GM19372 (cell line): ENCODE measurements at regions not wholly inside any gene's neighbourhood (a gene's known extent, or its start where the extent isn't known, plus 50 kb on each side); places are given as distances from the start of the nearest gene placed in this dataset.

ENCODE experiments used
- ATAC-seq: cut with Tn5 transposase; IDR thresholded peaks from one replicate; pipeline ENCODE4 v1.9.1; 2021; ENCODE audit warnings: mild to moderate bottlenecking, low read depth, moderate library complexity; ENCODE audit not compliant: unreplicated experiment

DNA sequence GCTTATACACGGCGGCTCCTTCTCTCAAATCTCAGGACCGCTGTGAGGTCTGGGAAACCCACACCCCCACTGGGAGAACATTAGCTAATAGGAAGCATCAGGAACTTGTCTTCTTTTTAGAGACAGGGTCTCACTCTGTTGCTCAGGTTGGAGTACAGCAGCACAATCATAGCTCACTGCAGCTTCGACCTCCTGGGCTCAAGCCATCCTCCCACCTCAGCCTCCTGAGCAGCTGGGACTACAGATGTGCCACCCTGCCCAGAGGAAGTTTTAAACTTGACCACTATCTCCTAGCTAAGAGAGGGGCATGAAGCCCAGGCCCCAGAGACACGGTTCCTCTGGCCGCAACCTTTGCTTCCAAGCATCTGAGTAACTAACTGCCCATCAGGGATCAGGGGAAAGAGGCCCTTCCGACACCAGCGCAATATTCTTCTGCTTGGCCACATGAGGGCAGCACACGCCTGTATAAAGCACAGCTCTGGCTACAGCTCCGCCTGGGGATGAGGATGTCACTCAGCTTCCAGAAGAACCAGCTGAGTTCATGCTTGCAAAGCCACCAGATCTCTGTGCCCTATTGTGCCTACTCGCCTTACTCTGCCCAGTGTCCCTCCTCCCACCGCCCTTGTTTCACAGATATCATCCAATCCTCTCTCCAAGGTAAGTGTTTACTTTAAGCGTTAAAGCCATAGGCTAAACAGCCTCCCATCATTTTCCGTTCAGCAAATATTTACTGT is 57.6 kb upstream of the SLC6A11 start:
- peak; percentile 53 for ATAC-seq

DNA sequence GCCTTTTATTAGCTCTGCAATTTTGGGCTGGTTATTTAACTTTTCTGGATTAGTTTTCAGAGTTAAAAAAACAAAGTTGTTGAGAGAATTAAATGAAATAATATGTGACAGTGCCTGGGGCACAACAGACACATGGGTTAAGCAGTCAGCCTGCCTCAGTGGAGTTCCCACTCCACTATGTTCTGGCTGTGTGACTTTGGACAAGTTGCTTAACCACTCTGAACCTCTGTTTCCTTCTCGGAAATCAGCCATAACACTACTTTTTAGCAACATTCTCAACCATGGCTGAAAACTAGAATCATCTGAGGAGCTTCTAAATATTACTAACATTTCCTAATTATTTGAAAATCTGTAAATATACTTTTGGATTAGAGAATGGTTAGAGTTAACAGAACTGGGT is 56.5 kb upstream of the SLC6A11 start:
- ATAC-seq, result no peak

DNA sequence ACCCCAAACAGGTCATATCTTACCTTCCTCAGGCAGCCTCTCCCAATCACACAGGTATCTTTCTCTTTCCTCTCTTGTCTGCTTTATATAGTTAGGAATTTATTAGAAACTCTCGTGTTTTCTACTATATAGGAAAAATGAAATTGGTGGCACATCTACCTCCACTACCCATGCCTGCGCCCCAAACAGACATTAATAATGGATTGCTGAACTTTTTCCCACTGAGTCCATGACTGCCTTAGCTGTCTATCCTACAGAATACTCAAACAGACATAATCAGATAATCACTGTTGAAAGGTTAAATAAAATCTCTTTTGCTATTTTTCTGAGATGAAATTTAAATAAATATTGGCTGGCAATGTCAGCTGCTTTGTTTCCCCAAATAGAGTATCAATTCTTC is 55.8 kb upstream of the SLC6A11 start:
- no peak for ATAC-seq

DNA sequence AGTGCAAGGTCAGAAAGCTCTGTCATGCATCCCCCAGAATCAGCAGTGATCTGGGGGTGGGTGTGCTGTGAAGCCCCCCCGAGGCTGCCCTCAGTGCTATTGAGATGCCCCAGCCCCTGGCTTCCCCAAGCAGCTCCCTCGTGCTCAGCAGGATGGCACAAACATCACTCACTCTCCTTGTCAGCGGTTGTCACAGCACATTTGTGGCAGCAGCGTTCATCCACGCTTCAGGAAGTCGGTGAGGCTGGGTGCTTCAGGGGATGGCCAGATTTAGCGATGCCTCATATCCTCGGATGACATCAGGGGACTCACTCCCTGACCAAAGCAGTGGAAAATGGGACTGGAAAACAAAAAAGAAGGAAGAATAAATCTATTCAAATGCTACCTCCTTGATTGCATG is 54.4 kb upstream of the SLC6A11 start:
- ATAC-seq, result no peak

DNA sequence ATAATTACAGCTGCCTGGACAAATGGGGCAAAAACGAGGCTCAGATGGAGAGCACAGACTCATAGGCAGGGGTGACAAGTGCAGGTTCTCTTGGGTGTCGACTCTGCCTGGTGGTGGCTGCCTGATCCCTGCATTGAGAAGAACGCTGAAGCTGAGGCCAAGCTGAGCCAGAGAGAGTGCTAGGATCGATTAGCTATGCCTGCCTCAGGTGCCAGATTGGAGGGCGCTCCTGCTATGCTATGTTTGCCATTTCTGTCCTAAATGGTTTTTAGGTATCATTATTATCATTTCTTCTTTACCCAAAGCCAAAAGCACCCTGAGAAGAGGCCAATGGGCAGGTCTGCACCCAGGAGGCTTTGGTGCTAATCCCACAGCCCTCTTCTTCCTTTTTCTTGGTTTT is 53.9 kb upstream of the SLC6A11 start:
- ATAC-seq, result no peak

DNA sequence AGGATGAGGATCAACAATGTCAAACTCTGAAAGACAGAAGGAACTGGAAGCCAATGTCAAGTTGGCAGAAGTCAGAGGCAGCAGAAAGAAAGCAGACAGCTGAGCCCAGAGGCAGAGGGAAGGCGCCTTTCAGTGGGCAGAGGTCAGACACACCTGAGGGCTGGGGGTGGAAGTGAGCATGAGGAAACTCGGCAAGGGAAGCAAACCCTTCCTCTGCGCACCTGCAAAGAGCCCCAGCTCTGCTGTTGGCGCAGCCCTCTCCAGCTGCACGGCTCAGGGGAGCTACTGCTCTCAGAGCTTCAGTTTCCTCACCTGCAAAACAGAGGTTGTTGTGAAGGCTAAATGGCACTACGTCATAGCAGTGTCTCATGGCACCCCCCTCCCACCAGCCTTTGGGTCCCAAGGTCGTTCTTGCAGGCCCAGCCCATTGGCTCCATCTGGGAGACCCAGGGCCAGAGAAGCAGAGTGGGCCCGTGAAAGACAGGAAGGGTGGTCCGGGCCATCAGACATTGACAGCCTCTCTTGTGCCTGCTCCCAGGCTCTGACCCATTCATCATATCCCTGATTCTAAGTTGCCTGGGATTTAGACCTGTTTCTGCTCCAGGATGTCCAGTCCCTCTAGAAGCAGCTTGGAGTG is 53.3 kb upstream of the SLC6A11 start:
- ATAC-seq, result no peak

DNA sequence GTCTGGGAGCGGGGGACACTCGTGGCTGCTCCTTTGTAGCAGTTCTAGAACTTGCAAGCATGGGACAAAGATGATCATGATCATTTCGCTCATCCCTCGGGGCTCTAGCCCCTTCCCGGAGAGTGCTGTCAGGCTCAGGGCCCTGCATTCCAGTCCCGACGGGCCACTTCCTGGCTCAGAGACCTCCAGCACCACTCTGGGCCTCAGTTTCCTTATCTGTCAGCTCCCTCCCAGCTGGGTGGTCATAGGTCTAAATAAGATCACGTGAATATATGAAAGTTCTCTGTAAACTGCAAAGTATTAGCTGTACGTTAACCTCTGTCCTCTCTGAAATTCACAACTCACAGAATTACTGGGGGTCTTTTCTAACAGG is 52.8 kb upstream of the SLC6A11 start:
- no peak for ATAC-seq

DNA sequence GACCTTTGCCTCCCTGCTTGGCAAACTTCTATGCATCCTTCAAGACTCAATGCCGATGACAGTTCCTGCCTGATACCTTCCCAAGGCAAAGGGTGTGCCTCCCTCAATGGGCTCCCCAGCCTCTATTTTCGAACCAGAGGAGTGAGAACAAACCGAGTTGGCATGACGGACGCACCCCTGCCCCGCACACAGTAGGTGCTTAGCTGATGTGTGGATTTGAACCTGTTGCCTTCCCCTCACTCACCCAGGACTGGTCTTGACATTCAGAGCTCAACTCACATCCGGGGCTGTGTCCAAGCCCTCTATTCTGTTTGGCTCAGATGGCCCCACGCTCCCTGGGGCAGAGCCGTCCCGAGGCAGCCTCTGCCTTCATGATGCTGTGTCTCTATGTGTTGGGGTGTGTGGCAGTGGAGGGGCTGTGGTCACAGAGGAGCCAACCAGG is 52.2 kb upstream of the SLC6A11 start:
- ATAC-seq, result no peak

DNA sequence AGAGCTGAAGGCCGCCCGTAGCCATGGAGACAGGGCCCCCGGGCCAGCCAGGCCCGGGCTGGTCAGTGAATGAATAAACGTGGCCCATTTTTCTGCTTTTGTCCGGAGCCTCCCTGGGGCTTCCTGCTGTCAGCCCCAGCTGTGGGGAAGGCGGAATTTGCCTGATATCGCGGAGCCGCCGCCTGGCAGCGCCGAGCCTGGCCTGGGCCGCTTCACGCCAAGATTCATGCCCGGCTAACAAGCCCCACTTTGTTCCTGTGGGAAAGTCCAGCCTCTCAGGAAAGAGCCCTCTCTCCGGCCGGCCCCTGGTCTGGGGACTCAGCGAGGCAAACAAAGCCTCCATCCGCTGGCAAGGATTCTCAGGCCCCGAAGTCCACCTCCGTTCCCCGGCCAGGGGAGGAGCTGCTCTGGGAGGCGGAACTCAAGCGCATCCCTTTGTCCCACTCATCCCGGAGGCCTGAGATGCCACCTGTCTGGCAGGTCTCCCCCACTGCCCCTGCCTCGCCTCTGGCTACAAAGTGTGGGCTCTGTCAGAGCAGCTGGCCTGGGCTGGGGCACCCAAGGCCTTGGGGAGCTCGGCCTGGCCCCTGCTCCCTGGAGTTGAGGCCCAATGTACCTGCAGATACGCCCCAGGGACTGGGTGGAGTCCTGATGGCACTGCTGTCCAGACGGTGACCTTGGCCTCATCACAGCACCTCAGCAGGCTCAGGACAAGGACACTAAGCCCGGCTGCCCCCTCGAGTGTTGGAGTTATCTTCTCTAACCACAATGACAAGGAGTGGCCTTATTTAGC is 51.6 kb upstream of the SLC6A11 start:
- ATAC-seq, result no peak

DNA sequence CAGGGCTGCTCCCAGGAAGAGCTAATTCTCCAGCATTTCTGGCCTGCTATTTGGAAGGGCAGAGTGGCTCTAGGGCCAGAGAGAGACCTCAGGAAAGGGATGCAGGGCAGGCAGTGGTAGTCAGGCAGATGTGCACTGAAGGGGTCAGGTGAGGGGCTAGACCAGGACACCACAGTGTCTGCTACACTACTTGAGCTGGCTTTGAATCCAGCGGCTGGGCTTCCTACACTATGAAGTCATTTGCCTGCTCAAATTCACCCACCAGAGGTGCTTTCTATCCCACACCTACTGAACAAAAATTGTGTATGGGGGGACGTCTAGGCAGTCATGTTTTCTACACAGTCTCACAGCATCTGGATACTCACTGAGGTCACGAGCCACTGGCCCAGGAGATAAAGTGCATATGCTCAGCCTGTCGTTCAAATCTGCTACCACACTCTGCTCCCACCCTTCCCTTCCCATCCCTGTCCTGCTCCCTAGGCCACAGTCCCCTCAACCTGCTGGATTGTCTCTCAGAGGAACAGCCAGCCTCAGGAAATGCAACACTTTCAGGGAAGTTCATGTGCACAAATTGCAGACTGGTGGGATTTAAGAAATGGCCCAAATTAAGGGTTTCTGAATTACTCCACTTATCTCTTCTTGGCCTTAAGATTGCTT is 49.9 kb upstream of the SLC6A11 start:
- no peak for ATAC-seq
